GM12872 (cell line): ENCODE measurements at regions not wholly inside any gene's neighbourhood (a gene's known extent, or its start where the extent isn't known, plus 50 kb on each side); places are given as distances from the start of the nearest gene placed in this dataset.

Experiments used
- TF ChIP-seq, protein P1 (sequence below): IDR thresholded peaks from 3 replicates; pipeline ENCODE4 v1.5.1; 2011; ENCODE audit warnings: low read depth, mild to moderate bottlenecking, low read length, moderate library complexity; ENCODE audit not compliant: insufficient read depth

DNA sequence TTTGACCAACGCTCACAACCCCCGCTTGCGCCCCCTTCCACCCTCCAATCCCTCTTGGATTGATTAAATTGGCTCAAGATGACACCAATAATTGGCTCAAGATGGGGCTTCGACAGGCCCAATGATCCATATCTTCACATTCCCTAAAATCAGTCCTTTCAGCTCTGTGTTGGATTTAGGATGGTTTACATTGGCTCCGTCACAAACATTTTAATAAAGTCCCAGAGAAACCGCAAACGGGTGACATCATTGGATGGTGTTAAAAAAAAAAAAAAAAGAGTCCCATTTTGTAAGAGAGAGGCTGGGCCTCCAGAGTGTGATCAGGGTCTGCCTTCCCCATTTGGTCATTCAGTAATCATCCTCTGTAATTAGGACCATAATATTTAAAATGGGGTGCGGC lies 113.4 kb upstream of the MRPS22 start:
- TF ChIP-seq, protein P1, sequence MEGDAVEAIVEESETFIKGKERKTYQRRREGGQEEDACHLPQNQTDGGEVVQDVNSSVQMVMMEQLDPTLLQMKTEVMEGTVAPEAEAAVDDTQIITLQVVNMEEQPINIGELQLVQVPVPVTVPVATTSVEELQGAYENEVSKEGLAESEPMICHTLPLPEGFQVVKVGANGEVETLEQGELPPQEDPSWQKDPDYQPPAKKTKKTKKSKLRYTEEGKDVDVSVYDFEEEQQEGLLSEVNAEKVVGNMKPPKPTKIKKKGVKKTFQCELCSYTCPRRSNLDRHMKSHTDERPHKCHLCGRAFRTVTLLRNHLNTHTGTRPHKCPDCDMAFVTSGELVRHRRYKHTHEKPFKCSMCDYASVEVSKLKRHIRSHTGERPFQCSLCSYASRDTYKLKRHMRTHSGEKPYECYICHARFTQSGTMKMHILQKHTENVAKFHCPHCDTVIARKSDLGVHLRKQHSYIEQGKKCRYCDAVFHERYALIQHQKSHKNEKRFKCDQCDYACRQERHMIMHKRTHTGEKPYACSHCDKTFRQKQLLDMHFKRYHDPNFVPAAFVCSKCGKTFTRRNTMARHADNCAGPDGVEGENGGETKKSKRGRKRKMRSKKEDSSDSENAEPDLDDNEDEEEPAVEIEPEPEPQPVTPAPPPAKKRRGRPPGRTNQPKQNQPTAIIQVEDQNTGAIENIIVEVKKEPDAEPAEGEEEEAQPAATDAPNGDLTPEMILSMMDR: no peak

DNA sequence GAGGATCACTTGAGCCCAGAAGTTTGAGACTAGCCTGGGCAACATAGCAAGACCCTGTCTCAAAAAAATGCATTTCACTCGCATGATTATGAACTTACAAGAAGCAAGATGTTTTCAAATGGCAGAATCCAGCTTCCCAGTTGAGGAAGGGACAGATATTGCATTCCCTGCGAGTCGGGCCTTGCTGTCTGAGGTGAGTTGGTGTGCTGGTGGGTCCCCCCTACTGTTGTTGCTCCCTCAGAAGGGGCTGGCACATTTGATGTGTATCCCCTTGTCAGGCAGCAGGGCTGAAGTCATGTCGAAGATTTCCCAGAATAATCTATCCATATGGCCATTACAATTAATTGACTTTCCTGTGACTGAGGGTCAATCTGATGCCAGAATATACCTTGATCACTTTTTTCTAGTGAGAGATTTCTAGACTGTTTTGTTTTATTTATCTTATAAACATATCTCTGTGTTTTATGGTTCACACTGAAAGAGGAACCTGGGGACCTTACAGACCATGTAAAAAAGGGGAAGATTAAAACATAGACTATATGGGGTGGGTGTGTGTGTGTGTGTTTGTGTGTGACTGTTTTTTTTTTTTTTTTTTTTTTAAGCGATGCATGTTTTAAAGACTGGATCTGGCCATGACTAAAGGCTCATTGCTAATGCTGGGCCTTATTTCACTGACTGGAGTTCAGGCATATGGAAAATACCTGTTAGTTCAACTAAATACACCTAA lies 112.1 kb upstream of the MRPS22 start:
- TF ChIP-seq, protein P1: no peak

DNA sequence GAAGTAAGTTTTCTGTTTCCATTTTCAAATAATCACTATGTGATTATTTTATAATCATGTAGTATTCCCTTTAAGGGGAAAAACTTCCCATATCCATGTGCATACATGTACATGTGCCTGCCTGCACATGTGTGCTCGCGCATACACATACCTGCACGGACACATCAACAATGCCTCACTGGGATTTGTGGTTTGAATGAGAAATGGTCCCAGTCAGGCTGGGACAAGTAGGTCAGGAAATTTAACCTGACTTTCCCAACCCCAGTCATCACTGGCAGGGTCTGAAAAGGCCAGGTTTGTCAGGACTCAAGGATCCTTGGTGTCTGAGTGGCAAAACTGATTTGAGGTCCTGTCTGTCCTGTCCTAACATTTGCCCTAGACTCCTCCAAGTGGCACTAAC lies 109.3 kb upstream of the MRPS22 start:
- TF ChIP-seq, protein P1: no peak

DNA sequence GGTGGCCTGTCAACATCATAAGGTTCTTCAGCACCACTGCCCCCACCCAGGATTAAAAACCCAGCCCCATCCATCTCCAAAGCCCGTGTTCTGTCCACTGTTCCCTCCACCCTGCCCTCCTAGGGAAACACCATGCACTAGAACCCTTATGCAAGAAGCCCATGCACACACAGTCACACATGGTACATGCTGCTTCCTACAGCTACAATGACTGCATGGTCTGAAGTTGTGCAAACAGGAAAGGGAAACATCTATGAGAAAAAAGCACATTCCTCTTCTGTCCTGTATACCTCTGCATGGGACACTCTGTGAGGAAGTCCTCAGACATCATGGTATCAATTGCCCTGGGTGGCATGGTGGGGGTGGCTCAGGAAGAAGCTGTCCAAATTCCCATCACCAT lies 108.6 kb upstream of the MRPS22 start:
- TF ChIP-seq, protein P1: no peak

DNA sequence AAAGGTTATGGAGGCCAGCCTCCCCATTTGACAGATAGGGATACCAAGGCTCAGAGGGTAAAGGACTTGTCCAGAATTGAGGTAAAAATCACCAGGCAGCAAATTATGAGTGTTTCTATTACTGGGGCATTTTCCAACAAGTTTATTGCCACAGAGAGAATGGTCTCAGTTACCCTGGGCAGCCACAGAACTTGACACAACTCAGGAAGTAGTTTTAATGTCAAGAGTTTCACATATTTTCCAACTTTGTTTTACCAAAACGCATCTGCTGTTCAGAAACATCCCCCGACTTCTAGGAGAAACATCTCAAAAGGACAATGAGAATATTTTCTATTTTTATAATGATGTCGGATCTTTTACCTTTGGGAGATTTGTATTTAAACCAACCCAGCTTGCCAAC lies 107.5 kb upstream of the MRPS22 start:
- TF ChIP-seq, protein P1: no peak

DNA sequence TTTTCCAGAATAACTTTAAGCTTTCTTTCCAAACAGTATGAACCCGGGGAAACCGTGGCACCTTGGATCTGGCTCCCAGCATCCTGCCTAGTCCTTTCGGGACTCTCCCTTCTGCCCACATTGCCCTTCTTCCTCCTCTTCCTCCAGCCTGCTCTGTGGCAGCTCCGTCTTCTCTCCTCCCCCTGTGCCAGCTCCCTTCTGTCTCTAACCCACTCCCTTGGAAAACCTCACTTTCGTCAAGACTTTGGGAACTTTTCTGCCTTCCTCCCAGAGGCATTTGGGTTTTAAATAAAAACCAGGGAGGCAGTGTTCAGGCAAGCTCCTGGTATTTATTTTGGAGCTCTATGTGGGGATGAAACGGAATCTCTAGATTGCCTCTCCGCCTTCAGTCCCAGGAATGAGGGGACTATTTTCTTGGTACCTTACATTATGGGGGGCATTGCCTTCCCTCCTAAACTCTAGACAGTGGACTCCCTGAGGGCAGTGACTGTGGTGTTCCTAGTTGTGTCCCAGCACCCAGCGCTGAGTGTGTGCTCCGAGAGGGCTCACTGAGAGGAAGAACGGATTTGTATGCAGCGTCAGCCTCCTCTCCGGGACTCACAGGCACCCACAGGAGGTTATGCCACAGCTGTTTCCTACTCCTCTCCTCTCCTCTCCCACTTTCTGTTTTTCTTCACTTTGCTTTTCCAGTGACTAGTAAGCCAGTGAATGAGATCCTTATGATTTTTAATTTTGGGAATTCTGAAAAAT lies 105.4 kb upstream of the MRPS22 start:
- TF ChIP-seq, protein P1: no peak

DNA sequence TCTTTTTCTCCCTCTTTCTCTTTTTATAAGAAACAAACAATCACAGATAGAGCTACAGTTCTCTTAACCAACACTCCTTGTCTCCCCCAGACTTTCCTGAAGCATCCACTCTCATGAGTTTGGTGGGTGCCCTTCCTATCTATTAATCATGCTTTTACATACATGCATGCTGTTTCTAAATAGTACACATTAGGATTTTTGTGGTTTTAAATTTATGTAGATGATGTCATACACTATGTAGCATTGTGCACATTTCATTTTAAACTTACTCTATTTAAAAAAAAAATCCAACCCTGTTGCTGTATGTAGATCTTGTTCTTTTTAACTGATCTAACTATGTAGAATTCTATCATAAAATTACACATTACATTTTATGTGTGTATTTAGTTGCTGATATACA lies 104.3 kb upstream of the MRPS22 start:
- TF ChIP-seq, protein P1: no peak
